ENCODE measurements at regions not wholly inside any gene's neighbourhood (a gene's known extent, or its start where the extent isn't known, plus 50 kb on each side); places are given as distances from the start of the nearest gene placed in this dataset.

DNA sequence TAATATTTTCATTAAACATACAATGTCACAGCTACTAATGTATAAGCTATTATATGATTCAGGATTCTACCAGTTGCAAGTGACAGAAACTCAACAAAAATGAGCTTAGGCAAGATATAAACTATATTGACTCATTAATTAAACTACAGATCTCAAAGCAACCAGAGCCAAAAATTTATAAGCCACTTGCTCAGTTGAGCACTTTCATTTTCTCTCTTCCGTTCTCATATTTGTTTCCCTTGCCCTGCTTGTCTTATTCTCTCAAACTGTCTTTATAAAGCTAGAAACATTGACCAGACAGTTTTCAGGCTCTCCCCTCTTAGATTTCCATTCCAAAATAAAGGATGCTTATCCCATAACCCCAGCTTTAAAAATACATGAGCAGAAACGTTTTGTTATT, 60.2 kb upstream of the DGKB start:
- DNase-seq = no peak

DNA sequence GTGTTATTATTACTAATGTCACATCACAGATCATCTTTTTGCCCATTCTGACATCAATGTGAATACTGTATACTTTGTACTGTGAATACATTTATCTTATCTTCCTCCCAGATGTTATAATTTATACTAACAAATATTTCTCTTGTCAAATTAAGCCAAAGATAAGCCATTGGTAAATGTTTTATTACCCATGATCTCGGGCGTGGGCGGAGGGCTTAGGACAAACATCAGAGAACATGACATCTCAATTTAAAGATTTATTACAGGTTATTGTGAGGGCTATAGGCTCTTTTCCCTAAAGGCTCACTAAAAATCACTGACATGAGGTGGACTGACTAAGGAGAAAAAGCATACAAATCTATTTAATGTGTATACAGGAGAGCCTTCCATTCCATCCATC, 58.2 kb upstream of the DGKB start:
- DNase-seq = no peak

DNA sequence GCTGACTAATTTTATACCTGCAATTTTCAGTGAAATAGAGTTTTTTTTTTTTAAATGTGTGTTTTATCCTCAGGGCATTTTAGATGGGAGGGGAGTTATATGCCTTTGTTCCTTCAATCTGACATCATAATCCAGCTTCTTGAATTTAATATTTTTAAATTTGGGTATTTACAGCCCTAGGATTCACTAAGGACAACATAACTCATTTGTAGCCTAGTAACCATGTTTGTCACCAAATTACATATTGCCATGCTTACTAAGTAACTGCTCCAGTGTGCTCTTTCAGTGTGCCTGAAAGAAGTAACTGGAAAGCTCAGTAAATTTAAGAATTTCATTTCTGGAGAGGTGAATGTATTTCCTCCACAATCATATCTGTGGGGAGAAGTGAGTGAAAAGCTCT, 56.8 kb upstream of the DGKB start:
- DNase-seq = no peak

DNA sequence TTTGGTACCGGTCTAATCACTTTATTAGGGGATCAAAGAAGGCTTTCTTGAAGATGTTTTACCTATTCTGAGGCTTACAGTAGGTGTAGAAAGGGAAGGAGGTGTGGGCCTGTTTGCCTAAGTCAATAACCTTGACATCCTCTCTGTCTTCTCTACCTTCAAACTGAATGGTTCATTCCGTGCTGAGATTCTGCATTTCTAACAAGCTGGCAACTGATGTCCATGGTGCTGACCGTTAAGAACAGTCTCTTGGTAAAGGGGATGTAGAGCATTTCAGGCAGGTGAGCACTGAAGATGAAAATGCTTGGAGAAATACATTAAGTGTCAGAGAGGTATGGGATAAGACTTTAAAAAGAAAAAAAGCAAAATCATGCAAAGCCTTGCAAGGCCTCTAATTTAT, 51.5 kb upstream of the DGKB start:
- DNase-seq = no peak
